Stomach (tissue), 4 donors: ENCODE measurements at regions not wholly inside any gene's neighbourhood (a gene's known extent, or its start where the extent isn't known, plus 50 kb on each side); places are given as distances from the start of the nearest gene placed in this dataset.

Source experiments
- CTCF ChIP-seq, 7 experiments: fragments of 450-650 bp in 4 of 7; fragments of 200-600 bp in 3 of 7; sonication (generic) in 3 of 7; IDR thresholded peaks; one replicate each; pipeline ENCODE4 v1.5.1; 2016 to 2019; ENCODE audit warnings: antibody characterized with exemption in 7 of 7, control low read depth in 2 of 7, mild to moderate bottlenecking in 1 of 7
- EP300 ChIP-seq: sonication (generic); formaldehyde crosslinking; IDR thresholded peaks from one replicate; pipeline ENCODE4 v1.6.1; 2017; ENCODE audit warnings: antibody characterized with exemption
- POLR2A ChIP-seq, 4 donors: fragments of 450-650 bp; IDR thresholded peaks; one replicate each; pipeline ENCODE4 v1.6.1; 2016; ENCODE audit warnings: antibody characterized with exemption in 4 of 4, control low read depth in 2 of 4, mild to moderate bottlenecking in 1 of 4, moderate library complexity in 1 of 4
- POLR2AphosphoS5 ChIP-seq, 3 donors: sonication (generic); formaldehyde crosslinking; IDR thresholded peaks; one replicate each; pipeline ENCODE4 v1.6.1; 2016; ENCODE audit warnings: antibody characterized with exemption in 3 of 3

- TF ChIP-seq POLR2AphosphoS5 (IDR thresholded peaks at IDR 0.05) (no peak), EP300 (no peak), CTCF (IDR thresholded peaks at IDR 0.05) (no peak), POLR2A (IDR thresholded peaks at IDR 0.05) (no peak)
These were observed 190.8 kb upstream of the PARP11 start for GRCh38 chr12:4064008-4064407.
